HG03521 (cell line): ENCODE measurements at regions not wholly inside any gene's neighbourhood (a gene's known extent, or its start where the extent isn't known, plus 50 kb on each side); places are given as distances from the start of the nearest gene placed in this dataset.
"Not testable (repeated sequence)": the region's sequence is repeated elsewhere in the genome, so short reads cannot be mapped to it uniquely, and the experiment has no call there.

Experiments
- ATAC-seq: cut with Tn5 transposase; IDR thresholded peaks from one replicate; pipeline ENCODE4 v1.9.1; 2021; ENCODE audit warnings: mild to moderate bottlenecking, moderate library complexity; ENCODE audit not compliant: unreplicated experiment

GRCh38 chr5:124622851-124623250 is 123.6 kb downstream of the ZNF608 start:
- ATAC-seq, result no peak

GRCh38 chr5:124621279-124621678 is 125.2 kb downstream of the ZNF608 start:
- ATAC-seq, result no peak

- no peak for ATAC-seq
Observed at GRCh38 chr5:124620743-124621142, 125.7 kb downstream of the ZNF608 start.

- no peak for ATAC-seq
Observed at GRCh38 chr5:124619121-124619520, 127.3 kb downstream of the ZNF608 start.

- ATAC-seq, result no peak
Observed at GRCh38 chr5:124617787-124618186, 128.7 kb downstream of the ZNF608 start.

GRCh38 chr5:124614836-124615385 is 131.5 kb downstream of the ZNF608 start:
- ATAC-seq, result no peak

- ATAC-seq, result no peak
Observed at GRCh38 chr5:124614105-124614504, 132.3 kb downstream of the ZNF608 start.

- no peak for ATAC-seq
Observed at GRCh38 chr5:124613273-124613953, 133.0 kb downstream of the ZNF608 start.

- no peak for ATAC-seq
Observed at GRCh38 chr5:124612023-124612422, 134.4 kb downstream of the ZNF608 start.

GRCh38 chr5:124611262-124611661 is 135.2 kb downstream of the ZNF608 start:
- ATAC-seq, result not testable (repeated sequence)

GRCh38 chr5:124609685-124610084 is 136.8 kb downstream of the ZNF608 start:
- not testable (repeated sequence) for ATAC-seq

- ATAC-seq, result no peak
Observed at GRCh38 chr5:124606543-124606942, 139.9 kb downstream of the ZNF608 start.

GRCh38 chr5:124606093-124606492 is 140.3 kb downstream of the ZNF608 start:
- ATAC-seq, result no peak

GRCh38 chr5:124605541-124605940 is 140.9 kb downstream of the ZNF608 start:
- no peak for ATAC-seq

- ATAC-seq, result no peak
Observed at GRCh38 chr5:124604419-124604818, 142.0 kb downstream of the ZNF608 start.

- ATAC-seq, result no peak
Observed at GRCh38 chr5:124602925-124603650, 143.4 kb downstream of the ZNF608 start.

GRCh38 chr5:124599028-124599973 is 147.1 kb downstream of the ZNF608 start:
- no peak for ATAC-seq

GRCh38 chr5:124596595-124597421 is 149.6 kb downstream of the ZNF608 start:
- ATAC-seq, result no peak

GRCh38 chr5:124593952-124594351 is 152.5 kb downstream of the ZNF608 start:
- no peak for ATAC-seq

GRCh38 chr5:124592891-124593290 is 153.5 kb downstream of the ZNF608 start:
- ATAC-seq, result no peak
